ENCODE measurements at regions not wholly inside any gene's neighbourhood (a gene's known extent, or its start where the extent isn't known, plus 50 kb on each side); places are given as distances from the start of the nearest gene placed in this dataset.

- POLR2A ChIA-PET, result interaction anchor here (0.7 kb wide), 1 partner anchor 758 kb away, joined by 3 read pairs; no protein-coding TSS in a partner anchor
- no peak for TF ChIP-seq NFRKB (IDR thresholded peaks at IDR 0.05)
- TF ChIP-seq BHLHE40 (IDR thresholded peaks at IDR 0.05; ENCODE audit: borderline replicate concordance), result no peak
- TF ChIP-seq FOXM1 (IDR thresholded peaks at IDR 0.05; ENCODE audit: borderline replicate concordance), result no peak
- TF ChIP-seq HDGF (IDR thresholded peaks at IDR 0.05; ENCODE audit: borderline replicate concordance), result no peak
- no peak for TF ChIP-seq ARNT (IDR thresholded peaks at IDR 0.05)
- no peak for TF ChIP-seq PKNOX1 (IDR thresholded peaks at IDR 0.05)
- no peak for TF ChIP-seq ZNF384 (IDR thresholded peaks at IDR 0.05)
- no peak for TF ChIP-seq LEF1 (IDR thresholded peaks at IDR 0.05; ENCODE audit: borderline replicate concordance)
- CTCF ChIA-PET, result no interaction called here
- DNase-seq (ENCODE audit: extremely low spot score), result no peak
These were observed 661.2 kb upstream of the SEMA6A start for GRCh38 chr5:117235786-117236185.

GRCh38 chr5:117230375-117230774, 655.8 kb upstream of the SEMA6A start:
- no peak for DNase-seq (ENCODE audit: extremely low spot score)
- TF ChIP-seq FOXM1 (IDR thresholded peaks at IDR 0.05; ENCODE audit: borderline replicate concordance), result no peak
- TF ChIP-seq CTBP1 (IDR thresholded peaks at IDR 0.05; ENCODE audit: borderline replicate concordance), result no peak
- TF ChIP-seq TARDBP (IDR thresholded peaks at IDR 0.05), result no peak
- TF ChIP-seq NFRKB (IDR thresholded peaks at IDR 0.05), result no peak
- no peak for TF ChIP-seq HDGF (IDR thresholded peaks at IDR 0.05; ENCODE audit: borderline replicate concordance)
- TF ChIP-seq FOXK2 (IDR thresholded peaks at IDR 0.05), result no peak
- no peak for TF ChIP-seq L3MBTL2 (conservative IDR thresholded peaks at IDR 0.05)
- TF ChIP-seq SP1 (IDR thresholded peaks at IDR 0.05), result no peak
- CTCF ChIA-PET, result no interaction called here
- POLR2A ChIA-PET, result no interaction called here

GRCh38 chr5:117220730-117221129, 646.1 kb upstream of the SEMA6A start:
- CTCF ChIA-PET, result no interaction called here
- POLR2A ChIA-PET, result no interaction called here
- no peak for DNase-seq (ENCODE audit: extremely low spot score)
- TF ChIP-seq BHLHE40 (IDR thresholded peaks at IDR 0.05; ENCODE audit: borderline replicate concordance), result no peak
- TF ChIP-seq ARNT (IDR thresholded peaks at IDR 0.05), result no peak
- no peak for TF ChIP-seq SP1 (IDR thresholded peaks at IDR 0.05)
- no peak for TF ChIP-seq LEF1 (IDR thresholded peaks at IDR 0.05; ENCODE audit: borderline replicate concordance)
- no peak for TF ChIP-seq FOXA1 (IDR thresholded peaks at IDR 0.05)
- no peak for TF ChIP-seq NFRKB (IDR thresholded peaks at IDR 0.05)
- TF ChIP-seq HDGF (IDR thresholded peaks at IDR 0.05; ENCODE audit: borderline replicate concordance), result no peak
- TF ChIP-seq ZNF384 (IDR thresholded peaks at IDR 0.05), result no peak
- TF ChIP-seq PKNOX1 (IDR thresholded peaks at IDR 0.05), result no peak
- TF ChIP-seq ELF4 (IDR thresholded peaks at IDR 0.05), result no peak
- TF ChIP-seq FOXK2 (IDR thresholded peaks at IDR 0.05), result no peak
- no peak for TF ChIP-seq FOXM1 (IDR thresholded peaks at IDR 0.05; ENCODE audit: borderline replicate concordance)
- TF ChIP-seq TARDBP (IDR thresholded peaks at IDR 0.05), result no peak
- no peak for TF ChIP-seq CTBP1 (IDR thresholded peaks at IDR 0.05; ENCODE audit: borderline replicate concordance)
- no peak for TF ChIP-seq L3MBTL2 (conservative IDR thresholded peaks at IDR 0.05)
- no peak for TF ChIP-seq SUZ12 (IDR thresholded peaks at IDR 0.05)

GRCh38 chr5:117218789-117219188, 644.2 kb upstream of the SEMA6A start:
- no peak for DNase-seq (ENCODE audit: extremely low spot score)
- ChIA-PET CTCF (no interaction called here), POLR2A (no interaction called here)
- TF ChIP-seq BHLHE40 (IDR thresholded peaks at IDR 0.05; ENCODE audit: borderline replicate concordance) (no peak), PKNOX1 (IDR thresholded peaks at IDR 0.05) (no peak), HDGF (IDR thresholded peaks at IDR 0.05; ENCODE audit: borderline replicate concordance) (no peak), CTBP1 (IDR thresholded peaks at IDR 0.05; ENCODE audit: borderline replicate concordance) (no peak), ZNF384 (IDR thresholded peaks at IDR 0.05) (no peak), SP1 (IDR thresholded peaks at IDR 0.05) (no peak), NFRKB (IDR thresholded peaks at IDR 0.05) (no peak), LEF1 (IDR thresholded peaks at IDR 0.05; ENCODE audit: borderline replicate concordance) (no peak), FOXA1 (IDR thresholded peaks at IDR 0.05) (no peak), ELF4 (IDR thresholded peaks at IDR 0.05) (no peak), ARNT (IDR thresholded peaks at IDR 0.05) (no peak), FOXM1 (IDR thresholded peaks at IDR 0.05; ENCODE audit: borderline replicate concordance) (no peak), TARDBP (IDR thresholded peaks at IDR 0.05) (no peak), SUZ12 (IDR thresholded peaks at IDR 0.05) (no peak), FOXK2 (IDR thresholded peaks at IDR 0.05) (no peak), L3MBTL2 (conservative IDR thresholded peaks at IDR 0.05) (no peak)

- CTCF ChIA-PET, result no interaction called here
- no peak for TF ChIP-seq HDGF (IDR thresholded peaks at IDR 0.05; ENCODE audit: borderline replicate concordance)
- TF ChIP-seq PKNOX1 (IDR thresholded peaks at IDR 0.05), result no peak
- TF ChIP-seq ELF4 (IDR thresholded peaks at IDR 0.05), result no peak
- TF ChIP-seq L3MBTL2 (conservative IDR thresholded peaks at IDR 0.05), result no peak
- no peak for TF ChIP-seq SUZ12 (IDR thresholded peaks at IDR 0.05)
- no peak for TF ChIP-seq FOXK2 (IDR thresholded peaks at IDR 0.05)
- TF ChIP-seq ARNT (IDR thresholded peaks at IDR 0.05), result no peak
- POLR2A ChIA-PET, result no interaction called here
- DNase-seq (ENCODE audit: extremely low spot score), result no peak
These were observed 638.2 kb upstream of the SEMA6A start for GRCh38 chr5:117212866-117213265.

- POLR2A ChIA-PET, result no interaction called here
- no peak for TF ChIP-seq ZNF384 (IDR thresholded peaks at IDR 0.05)
- TF ChIP-seq FOXM1 (IDR thresholded peaks at IDR 0.05; ENCODE audit: borderline replicate concordance), result no peak
- no peak for TF ChIP-seq NFRKB (IDR thresholded peaks at IDR 0.05)
- TF ChIP-seq FOXA1 (IDR thresholded peaks at IDR 0.05), result no peak
- no peak for TF ChIP-seq LEF1 (IDR thresholded peaks at IDR 0.05; ENCODE audit: borderline replicate concordance)
- TF ChIP-seq SP1 (IDR thresholded peaks at IDR 0.05), result no peak
- TF ChIP-seq SUZ12 (IDR thresholded peaks at IDR 0.05), result no peak
- no peak for TF ChIP-seq FOXK2 (IDR thresholded peaks at IDR 0.05)
- TF ChIP-seq PKNOX1 (IDR thresholded peaks at IDR 0.05), result no peak
- no peak for TF ChIP-seq CTBP1 (IDR thresholded peaks at IDR 0.05; ENCODE audit: borderline replicate concordance)
- no peak for TF ChIP-seq ARNT (IDR thresholded peaks at IDR 0.05)
- CTCF ChIA-PET, result interaction anchor here (0.6 kb wide), 1 partner anchor 265 kb away, joined by 3 read pairs; no protein-coding TSS in a partner anchor
- DNase-seq (ENCODE audit: extremely low spot score), result no peak
These were observed 636.2 kb upstream of the SEMA6A start for GRCh38 chr5:117210796-117211195.

Measured in HEK293T (cell line).